Esophagus squamous epithelium (tissue), 5 donors: ENCODE measurements at regions not wholly inside any gene's neighbourhood (a gene's known extent, or its start where the extent isn't known, plus 50 kb on each side); places are given as distances from the start of the nearest gene placed in this dataset.

ENCODE experiments used
- DNase-seq: peaks from one replicate; lab custom pipeline; 2025; lab: John Stamatoyannopoulos, UW
- H3K27ac ChIP-seq, 4 donors: fragments of 200-600 bp; sonication (generic); one replicate each; pipeline ENCODE4 v1.5.1; 2016 to 2019; ENCODE audit warnings: mild to moderate bottlenecking in 1 of 4
- H3K27me3 ChIP-seq, 4 donors: fragments of 200-600 bp; sonication (generic); 1 replicate in 3 of 4; 2 replicates in 1 of 4; pipeline versions ENCODE4 v1.5.1 to v1.6.0; 2017 to 2021; ENCODE audit warnings: antibody characterized with exemption in 1 of 4
- H3K36me3 ChIP-seq, 3 donors: fragments of 200-600 bp; sonication (generic); one replicate each; pipeline ENCODE4 v1.5.1; 2016 to 2019
- H3K4me1 ChIP-seq, 3 donors: fragments of 200-600 bp; sonication (generic); one replicate each; pipeline ENCODE4 v1.5.1; 2017 to 2019
- H3K4me3 ChIP-seq, 4 donors: fragments of 200-600 bp; sonication (generic); 1 replicate in 3 of 4; 2 replicates in 1 of 4; pipeline ENCODE4 v1.5.1; 2016 to 2019; ENCODE audit warnings: mild to moderate bottlenecking in 2 of 4, moderate library complexity in 1 of 4
- H3K9me3 ChIP-seq, 3 donors: fragments of 200-600 bp; sonication (generic); one replicate each; pipeline ENCODE4 v1.5.1; 2016 to 2019
- CTCF ChIP-seq, 6 experiments: fragments of 450-650 bp in 4 of 6; fragments of 200-600 bp in 2 of 6; sonication (generic) in 2 of 6; IDR thresholded peaks; one replicate each; pipeline ENCODE4 v1.5.1; 2016 to 2019; ENCODE audit warnings: antibody characterized with exemption in 6 of 6, mild to moderate bottlenecking in 4 of 6, moderate library complexity in 4 of 6
- POLR2A ChIP-seq, 4 donors: fragments of 450-650 bp; IDR thresholded peaks; one replicate each; pipeline ENCODE4 v1.6.1; 2017; ENCODE audit warnings: antibody characterized with exemption in 4 of 4, mild to moderate bottlenecking in 4 of 4, moderate library complexity in 3 of 4
- WGBS, 2 donors: methylation state at CpG; one replicate each; pipeline ENCODE4 v1.1.5; 2018; 5-methylcytosine and 5-hydroxymethylcytosine counted together
- intact Hi-C: fragments of 100-400 bp; cut with DNase I; formaldehyde crosslinking; loops from one replicate; pipeline ENCODE4 v1.15.0; 2022
- donor health status: DM: yes; HTN: yes; CAD: no.

- no peak for DNase-seq
- Histone ChIP-seq H3K9me3 (no peaks in the 10 kb centered on the region), H3K4me3 (no peak overlapping the region), H3K27me3 (no peaks in the 10 kb centered on the region), H3K27ac (no peak overlapping the region), H3K4me1 (no peaks in the 10 kb centered on the region), H3K36me3 (no peaks in the 10 kb centered on the region)
- TF ChIP-seq CTCF (IDR thresholded peaks at IDR 0.05), result no peak
- TF ChIP-seq POLR2A (IDR thresholded peaks at IDR 0.05), result no peak
- intact Hi-C loops, result no loop called here
Observed at GRCh38 chr12:46884362-46884761, 58.6 kb upstream of the SLC38A4 start.

GRCh38 chr12:46886541-46887041, 60.8 kb upstream of the SLC38A4 start:
- Histone ChIP-seq H3K4me3 (no peak overlapping the region), H3K27ac (no peak overlapping the region), H3K4me1 (no peaks in the 10 kb centered on the region), H3K36me3 (no peaks in the 10 kb centered on the region), H3K27me3 (no peaks in the 10 kb centered on the region), H3K9me3 (no peaks in the 10 kb centered on the region)
- intact Hi-C loops, result no loop called here
- 48 to 59% methylated on average over 2 of the region's 2 CpGs for WGBS, 2 donors
- TF ChIP-seq POLR2A (IDR thresholded peaks at IDR 0.05) (no peak), CTCF (IDR thresholded peaks at IDR 0.05) (no peak)
- DNase-seq, result no peak

- no peaks in the 10 kb centered on the region for H3K36me3 ChIP-seq
- H3K27ac ChIP-seq, result no peak overlapping the region
- H3K4me3 ChIP-seq, result no peak overlapping the region
- no peaks in the 10 kb centered on the region for H3K27me3 ChIP-seq
- no peak for DNase-seq
- intact Hi-C loops, result no loop called here
- H3K4me1 ChIP-seq, result no peaks in the 10 kb centered on the region
- TF ChIP-seq POLR2A (IDR thresholded peaks at IDR 0.05), result no peak
- no peaks in the 10 kb centered on the region for H3K9me3 ChIP-seq
Observed at GRCh38 chr12:46887870-46888269, 62.1 kb upstream of the SLC38A4 start.

- no peak for DNase-seq
- WGBS, 2 donors, result 76 to 88% methylated on average over 3 of the region's 3 CpGs
- Histone ChIP-seq H3K27ac (no peak overlapping the region), H3K27me3 (no peaks in the 10 kb centered on the region), H3K9me3 (no peaks in the 10 kb centered on the region), H3K4me1 (no peaks in the 10 kb centered on the region), H3K36me3 (no peaks in the 10 kb centered on the region), H3K4me3 (no peak overlapping the region)
- intact Hi-C loops, result no loop called here
- TF ChIP-seq POLR2A (IDR thresholded peaks at IDR 0.05) (no peak), CTCF (IDR thresholded peaks at IDR 0.05) (no peak)
Observed at GRCh38 chr12:46888568-46888967, 62.8 kb upstream of the SLC38A4 start.

GRCh38 chr12:46891306-46891705, 65.5 kb upstream of the SLC38A4 start:
- no peak overlapping the region for H3K4me3 ChIP-seq
- no peaks in the 10 kb centered on the region for H3K36me3 ChIP-seq
- H3K4me1 ChIP-seq, result peaks cover 0 to 5% (median 0%) of the 10 kb centered on the region in 3 donors
- H3K9me3 ChIP-seq, result no peaks in the 10 kb centered on the region
- H3K27me3 ChIP-seq, result no peaks in the 10 kb centered on the region
- WGBS, 2 donors, result 81 to 92% methylated on average over 1 of the region's 1 CpG
- TF ChIP-seq CTCF (IDR thresholded peaks at IDR 0.05), result no peak
- TF ChIP-seq POLR2A (IDR thresholded peaks at IDR 0.05), result no peak
- H3K27ac ChIP-seq, result no peak overlapping the region
- intact Hi-C loops, result no loop called here
- DNase-seq, result no peak
